Fibroblast of pulmonary artery (primary cell): ENCODE measurements at regions not wholly inside any gene's neighbourhood (a gene's known extent, or its start where the extent isn't known, plus 50 kb on each side); places are given as distances from the start of the nearest gene placed in this dataset.

ENCODE experiments used
- DNase-seq: peaks from one replicate; pipeline ENCODE4 v3.0.0-alpha.2; 2010; ENCODE audit warnings: low read depth
- H3K4me3 ChIP-seq: replicated peaks from 2 replicates; pipeline ENCODE4 v1.5.1; 2011; ENCODE audit warnings: low read depth, mild to moderate bottlenecking, control low read depth, low read length, moderate library complexity
- TF ChIP-seq, protein P1 (sequence below): IDR thresholded peaks from 2 replicates; pipeline ENCODE4 v1.5.1; 2011; ENCODE audit warnings: mild to moderate bottlenecking, control low read depth, low read length, inconsistent platforms; ENCODE audit errors: missing control alignments

GRCh38 chr7:125908711-125909110, 979.1 kb upstream of the POT1 start:
- H3K4me3 ChIP-seq: no peak overlapping the region
- TF ChIP-seq, protein P1, sequence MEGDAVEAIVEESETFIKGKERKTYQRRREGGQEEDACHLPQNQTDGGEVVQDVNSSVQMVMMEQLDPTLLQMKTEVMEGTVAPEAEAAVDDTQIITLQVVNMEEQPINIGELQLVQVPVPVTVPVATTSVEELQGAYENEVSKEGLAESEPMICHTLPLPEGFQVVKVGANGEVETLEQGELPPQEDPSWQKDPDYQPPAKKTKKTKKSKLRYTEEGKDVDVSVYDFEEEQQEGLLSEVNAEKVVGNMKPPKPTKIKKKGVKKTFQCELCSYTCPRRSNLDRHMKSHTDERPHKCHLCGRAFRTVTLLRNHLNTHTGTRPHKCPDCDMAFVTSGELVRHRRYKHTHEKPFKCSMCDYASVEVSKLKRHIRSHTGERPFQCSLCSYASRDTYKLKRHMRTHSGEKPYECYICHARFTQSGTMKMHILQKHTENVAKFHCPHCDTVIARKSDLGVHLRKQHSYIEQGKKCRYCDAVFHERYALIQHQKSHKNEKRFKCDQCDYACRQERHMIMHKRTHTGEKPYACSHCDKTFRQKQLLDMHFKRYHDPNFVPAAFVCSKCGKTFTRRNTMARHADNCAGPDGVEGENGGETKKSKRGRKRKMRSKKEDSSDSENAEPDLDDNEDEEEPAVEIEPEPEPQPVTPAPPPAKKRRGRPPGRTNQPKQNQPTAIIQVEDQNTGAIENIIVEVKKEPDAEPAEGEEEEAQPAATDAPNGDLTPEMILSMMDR: no peak
- no peak for DNase-seq

DNA sequence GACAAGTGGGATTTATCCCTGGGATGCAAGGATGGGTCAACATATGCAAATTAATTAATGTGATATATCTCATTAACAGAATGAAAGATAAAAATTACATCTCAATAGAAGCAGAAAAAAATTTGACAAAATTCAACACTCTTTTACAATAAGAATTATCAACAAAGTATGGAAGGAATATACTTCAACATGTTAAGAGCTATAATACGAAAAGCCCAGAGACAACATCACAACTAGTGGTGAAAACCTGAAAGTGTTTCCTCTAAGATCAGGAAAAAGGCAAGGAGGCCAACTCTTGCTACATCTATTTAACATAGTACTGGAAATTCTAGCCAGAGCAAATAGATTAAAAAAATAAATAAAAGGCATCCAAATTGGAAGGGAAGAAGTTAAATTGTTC, 970.0 kb upstream of the POT1 start:
- DNase-seq: no peak
- no peak overlapping the region for H3K4me3 ChIP-seq
- TF ChIP-seq, protein P1: no peak

- no peak for DNase-seq
- TF ChIP-seq, protein P1: no peak
- no peak overlapping the region for H3K4me3 ChIP-seq
These were observed 962.8 kb upstream of the POT1 start for GRCh38 chr7:125892434-125892833.

DNA sequence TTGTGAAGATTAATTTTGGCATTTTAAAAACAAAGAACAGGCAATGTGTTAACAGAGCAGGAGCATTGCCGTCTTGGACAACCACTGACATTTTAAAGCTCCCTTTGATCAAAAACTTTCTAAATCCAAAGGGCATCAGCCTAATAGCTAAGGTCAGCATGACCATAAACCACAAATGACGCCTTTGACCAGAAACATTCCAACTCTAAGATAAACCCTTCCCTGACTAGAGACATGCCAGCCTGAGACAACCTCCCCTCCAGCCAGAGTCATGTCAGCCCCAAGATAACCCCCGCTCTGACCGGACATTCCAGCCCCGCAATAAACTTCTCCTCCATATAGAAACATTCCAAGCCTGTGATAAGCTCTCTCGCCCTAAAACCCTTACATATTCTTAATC, 949.4 kb upstream of the POT1 start:
- TF ChIP-seq, protein P1: no peak
- DNase-seq: no peak
- H3K4me3 ChIP-seq: no peak overlapping the region

GRCh38 chr7:125878235-125878956, 948.8 kb upstream of the POT1 start:
- no peak overlapping the region for H3K4me3 ChIP-seq
- no peak for DNase-seq
- TF ChIP-seq, protein P1: no peak

DNA sequence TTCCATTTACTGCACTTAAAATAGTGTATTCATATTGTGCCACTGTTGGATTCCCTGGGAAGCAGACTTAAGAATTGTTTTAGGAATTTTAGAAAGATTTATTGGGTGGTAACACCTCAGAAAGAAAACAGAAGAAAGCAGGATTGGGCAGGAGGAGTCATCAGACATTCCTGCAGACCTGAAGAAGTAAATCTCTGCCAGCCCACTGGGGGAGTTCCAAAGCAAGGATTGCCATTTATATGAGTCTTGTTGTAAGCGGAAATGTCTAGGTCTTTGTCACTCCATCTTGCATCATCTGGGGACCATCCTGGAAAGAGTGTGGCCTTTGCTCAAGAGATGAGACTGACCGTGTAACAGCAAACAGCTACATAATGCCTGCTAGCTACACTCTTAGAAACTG, 947.6 kb upstream of the POT1 start:
- no peak overlapping the region for H3K4me3 ChIP-seq
- DNase-seq: no peak
- TF ChIP-seq, protein P1: no peak

DNA sequence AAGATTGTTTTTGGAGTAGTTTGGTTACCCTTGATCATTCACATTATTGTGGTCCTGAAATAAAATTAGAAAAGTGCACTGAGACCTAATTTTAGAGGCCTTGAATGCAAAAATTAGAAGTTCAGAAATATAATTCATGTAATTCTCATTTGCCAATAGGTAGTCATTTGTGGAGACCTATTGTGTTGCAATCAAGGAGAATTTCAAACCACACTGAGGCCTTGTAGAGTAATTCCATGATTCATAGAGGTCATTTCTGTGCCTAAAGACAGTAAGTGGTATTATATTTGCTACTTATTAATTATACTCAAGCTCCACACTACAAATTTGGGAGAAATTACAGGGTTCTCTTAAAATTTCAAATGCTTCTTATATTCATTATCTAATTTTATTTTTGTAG, 946.8 kb upstream of the POT1 start:
- no peak overlapping the region for H3K4me3 ChIP-seq
- TF ChIP-seq, protein P1: no peak
- no peak for DNase-seq
